Activated CD4-positive, alpha-beta T cell treated with anti-CD3 and anti-CD28 coated beads for 24 hours (primary cell): ENCODE measurements at regions not wholly inside any gene's neighbourhood (a gene's known extent, or its start where the extent isn't known, plus 50 kb on each side); places are given as distances from the start of the nearest gene placed in this dataset.

ENCODE experiments used
- DNase-seq, 2 donors: peaks; one replicate each; pipeline ENCODE4 v3.0.0-alpha.2; 2020; ENCODE audit warnings: low read depth in 2 of 2

DNA sequence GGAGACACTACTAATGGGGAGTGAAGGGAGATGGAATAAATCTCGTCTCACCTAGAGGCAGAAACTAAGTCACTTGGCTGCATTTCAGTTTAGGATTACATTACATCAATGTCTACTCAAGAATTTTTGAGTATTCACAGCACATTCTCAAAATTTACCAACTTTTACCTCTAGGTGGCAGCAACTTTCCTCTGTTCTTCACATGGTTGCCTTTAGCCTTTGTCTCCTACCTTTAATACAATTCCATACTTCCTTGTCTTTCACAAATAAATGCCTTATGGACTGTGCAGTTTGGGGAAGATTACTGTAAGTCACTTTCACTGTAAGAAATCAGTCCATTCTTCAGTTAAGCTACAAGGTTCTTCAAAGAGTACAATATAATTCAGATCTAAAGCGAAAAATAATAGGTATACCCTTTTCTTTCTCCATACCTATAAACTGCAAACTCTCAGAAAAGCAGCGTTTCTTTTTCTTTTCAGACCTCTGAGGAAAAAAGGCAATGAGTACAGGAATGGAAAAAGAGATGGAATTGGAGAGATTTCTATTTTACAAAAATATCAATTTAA, 379.4 kb downstream of the KLF12 start:
- DNase-seq: peak in 1 of 2 donors; percentile 39

DNA sequence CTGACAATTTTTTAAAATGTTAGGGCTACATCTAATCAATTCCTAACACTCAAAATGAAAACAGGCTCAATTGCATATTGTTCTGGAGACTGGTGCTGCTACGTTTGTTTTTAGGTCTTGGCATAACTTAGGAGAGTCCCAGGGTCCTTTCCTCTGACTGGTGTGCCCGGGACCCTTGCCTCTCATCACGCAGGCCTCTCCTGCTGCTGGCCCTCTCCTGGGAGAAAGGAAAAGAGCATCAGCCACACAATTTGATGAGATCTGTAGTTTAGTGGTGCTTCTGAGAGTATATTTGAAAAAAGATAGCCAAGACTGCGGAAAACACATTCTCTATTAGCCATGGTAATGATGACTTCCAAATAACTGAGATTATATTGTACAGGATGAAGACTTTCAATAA, 380.0 kb downstream of the KLF12 start:
- DNase-seq: no peak

GRCh38 chr13:73751290-73751689, 382.9 kb downstream of the KLF12 start:
- DNase-seq: no peak

- no peak for DNase-seq
These were observed 385.8 kb downstream of the KLF12 start for GRCh38 chr13:73748404-73748803.

DNA sequence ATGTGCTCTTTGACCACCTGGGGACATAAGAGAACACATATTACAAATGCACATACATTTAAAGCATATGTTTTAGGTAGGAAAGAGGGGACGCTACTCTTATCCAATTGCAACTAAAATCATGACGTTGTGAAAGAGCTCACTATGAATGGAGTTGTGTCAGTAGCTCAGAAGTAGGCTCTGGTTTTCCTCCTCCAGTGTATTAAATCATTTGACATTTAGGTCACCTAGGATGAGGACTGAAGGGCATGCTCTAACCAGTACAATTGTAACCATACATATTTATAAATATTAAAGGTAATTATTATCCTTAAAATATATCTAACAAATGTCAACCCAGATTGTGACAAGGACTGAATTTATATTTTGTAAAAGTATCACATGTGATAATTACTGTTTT, 389.0 kb downstream of the KLF12 start:
- no peak for DNase-seq

- no peak for DNase-seq
These were observed 391.2 kb downstream of the KLF12 start for GRCh38 chr13:73742982-73743381.

GRCh38 chr13:73741742-73742141, 392.5 kb downstream of the KLF12 start:
- DNase-seq: no peak

DNA sequence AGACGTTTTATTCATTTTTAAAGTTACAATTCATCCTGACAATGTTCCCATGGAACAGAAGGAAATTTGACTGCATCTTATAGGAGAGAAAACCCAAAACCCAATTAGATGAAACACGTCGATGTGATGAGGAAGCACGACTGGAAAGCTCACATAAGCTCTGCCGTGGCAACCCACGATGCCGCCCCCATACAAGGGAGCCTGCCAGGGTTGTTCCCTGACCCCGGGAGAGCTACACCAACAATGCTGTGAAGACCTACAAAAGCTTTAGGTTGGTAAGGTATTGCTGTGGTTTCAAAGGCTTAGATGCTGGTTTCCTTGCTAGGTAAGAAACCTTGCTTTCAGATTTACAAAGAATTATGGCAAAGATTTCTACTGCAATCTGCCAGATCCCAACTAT, 393.1 kb downstream of the KLF12 start:
- no peak for DNase-seq

DNA sequence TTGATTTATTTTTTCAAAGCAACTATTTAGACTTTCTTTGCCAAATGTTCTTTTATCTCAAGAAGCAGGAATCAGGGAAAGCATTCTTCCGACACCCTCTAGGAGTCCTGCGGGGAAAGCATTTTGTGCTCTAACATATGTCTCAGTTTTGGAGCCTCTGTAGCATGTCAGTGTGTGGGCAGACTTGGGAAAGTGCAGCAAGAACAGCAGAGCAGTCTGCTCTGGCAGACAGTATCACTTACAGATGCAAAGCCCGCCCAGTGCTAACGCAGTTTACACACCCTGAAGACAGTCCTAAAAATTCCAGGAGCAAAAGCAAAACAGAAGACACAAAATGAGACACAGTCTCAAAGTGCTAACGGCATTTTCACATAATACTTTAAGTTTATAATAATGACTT, 393.5 kb downstream of the KLF12 start:
- DNase-seq: no peak

GRCh38 chr13:73739394-73739793, 394.8 kb downstream of the KLF12 start:
- no peak for DNase-seq

GRCh38 chr13:73738626-73739025, 395.6 kb downstream of the KLF12 start:
- no peak for DNase-seq

GRCh38 chr13:73737214-73737613, 397.0 kb downstream of the KLF12 start:
- no peak for DNase-seq

DNA sequence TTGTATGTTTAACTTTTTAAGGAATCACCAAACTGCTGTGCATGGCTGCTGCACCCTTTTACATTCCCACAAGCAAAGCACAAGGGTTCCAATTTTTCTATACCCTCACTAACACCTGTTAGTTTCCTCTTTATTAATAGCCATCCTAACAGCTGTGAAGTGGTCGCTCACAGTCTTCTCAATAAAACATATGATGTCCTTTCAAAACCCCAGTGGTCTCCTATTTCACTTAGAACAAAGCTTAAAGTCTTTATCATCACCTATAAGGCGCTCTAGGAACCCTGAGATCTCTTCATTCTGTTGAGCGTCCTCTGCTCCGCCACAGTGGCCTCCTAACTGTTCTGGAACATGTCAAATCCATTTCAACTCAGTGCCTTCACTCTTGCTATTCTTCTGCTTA, 400.5 kb downstream of the KLF12 start:
- DNase-seq: no peak

DNA sequence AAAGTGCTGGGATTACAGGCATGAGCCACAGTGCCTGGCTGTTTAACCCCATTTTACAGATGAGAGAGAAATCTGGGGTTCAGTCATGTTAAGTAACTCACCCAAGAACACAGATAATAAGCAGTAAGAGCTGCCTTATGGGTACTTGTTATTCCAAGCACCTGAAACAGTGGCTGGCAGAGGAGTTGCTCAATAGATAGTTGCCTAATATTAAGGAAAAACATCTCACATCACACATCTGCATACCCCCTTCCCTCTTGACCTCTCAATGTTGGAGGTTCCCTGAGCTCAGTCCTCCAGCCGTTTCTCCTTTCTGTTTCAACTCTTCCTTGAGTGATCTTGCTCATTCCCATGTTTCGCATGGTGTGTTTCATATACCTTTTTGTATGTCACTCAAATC, 401.9 kb downstream of the KLF12 start:
- DNase-seq: no peak

- DNase-seq: no peak
These were observed 402.6 kb downstream of the KLF12 start for GRCh38 chr13:73731564-73731963.

GRCh38 chr13:73730014-73730413, 404.2 kb downstream of the KLF12 start:
- DNase-seq: no peak

- DNase-seq: no peak
These were observed 405.2 kb downstream of the KLF12 start for GRCh38 chr13:73729046-73729445.

DNA sequence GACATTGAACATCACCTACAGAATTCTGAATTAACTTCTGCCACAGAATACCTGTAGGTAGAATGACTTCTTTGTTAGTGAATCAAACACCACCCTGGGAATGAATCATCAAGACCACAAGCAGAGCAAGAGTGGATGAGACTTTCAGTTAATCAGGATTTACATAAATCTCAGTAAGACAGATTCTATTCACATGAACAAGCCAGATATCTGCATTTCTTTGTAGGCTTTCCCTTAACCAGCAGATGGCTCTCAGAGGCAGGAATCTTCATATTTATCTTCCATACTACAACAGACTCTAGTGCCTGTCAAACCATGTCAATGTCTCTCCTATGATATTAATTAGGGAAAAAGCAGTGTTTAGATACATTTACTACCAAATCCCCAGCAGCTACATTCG, 412.1 kb downstream of the KLF12 start:
- DNase-seq: no peak

DNA sequence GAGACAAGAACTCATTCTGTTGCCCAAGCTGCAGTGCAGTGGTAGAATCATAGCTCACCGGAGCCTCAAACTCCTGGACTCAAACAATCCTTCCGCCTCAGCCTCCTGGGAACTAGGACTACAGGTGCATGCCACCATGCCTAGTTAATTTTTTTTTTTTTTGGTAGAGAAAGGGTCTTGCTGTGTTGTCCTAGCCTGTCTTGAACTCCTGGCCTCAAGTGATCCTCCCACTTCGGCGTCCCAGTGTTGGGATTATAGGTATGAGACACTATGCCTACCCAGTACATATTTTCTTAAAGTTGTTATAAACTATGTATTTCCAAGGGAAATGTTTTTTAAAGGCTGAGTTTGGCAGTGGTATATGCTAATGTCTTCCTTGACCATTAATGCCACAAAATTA, 412.6 kb downstream of the KLF12 start:
- DNase-seq: no peak

DNA sequence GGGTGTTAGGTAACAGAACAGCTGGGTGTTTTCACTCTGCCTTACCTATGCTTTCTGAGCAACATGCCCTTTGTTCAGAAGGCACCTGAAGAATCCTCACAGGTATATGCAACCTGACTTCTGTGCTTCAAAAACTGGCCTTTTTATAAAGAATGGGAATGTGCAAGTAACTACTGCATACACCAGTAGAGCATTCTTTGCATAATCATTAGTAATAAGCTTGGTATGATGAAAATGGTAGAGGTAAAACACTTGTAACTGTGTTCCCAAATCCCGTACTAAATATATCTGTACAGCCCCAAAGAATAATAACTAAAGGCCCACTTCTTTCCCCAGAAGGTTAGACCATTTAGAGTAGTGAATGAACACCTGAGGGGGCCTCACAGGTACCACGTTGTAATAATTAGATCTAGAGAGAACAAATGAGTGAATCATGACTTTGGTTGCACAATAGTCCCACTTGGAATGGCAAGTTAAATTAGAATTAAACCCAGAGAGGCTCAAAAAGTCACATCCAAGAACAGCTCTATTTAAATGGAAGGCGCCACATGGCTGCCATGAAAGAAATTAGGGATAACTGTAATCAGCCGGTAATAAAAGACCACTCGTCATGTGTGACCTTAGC, 413.9 kb downstream of the KLF12 start:
- DNase-seq: no peak

- DNase-seq: no peak
These were observed 416.0 kb downstream of the KLF12 start for GRCh38 chr13:73718246-73718645.

DNA sequence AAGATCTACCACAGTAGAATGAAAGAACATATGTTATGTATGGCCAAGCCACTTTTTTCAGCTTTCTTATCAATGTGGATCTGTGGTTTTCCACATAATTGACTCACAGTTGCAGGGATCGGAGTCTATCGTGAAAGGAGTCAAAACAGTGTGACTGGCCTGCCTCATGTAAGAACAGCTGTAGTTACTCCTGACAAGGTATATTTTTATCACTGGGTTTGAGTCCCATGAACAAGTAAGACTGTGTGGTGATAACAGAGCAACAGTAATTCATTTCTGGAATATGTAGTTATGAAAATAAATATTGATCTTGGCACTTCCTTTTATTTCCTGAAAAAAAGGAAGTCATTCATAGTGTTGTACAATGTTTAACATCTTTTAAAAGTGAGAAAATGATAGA, 416.6 kb downstream of the KLF12 start:
- no peak for DNase-seq

DNA sequence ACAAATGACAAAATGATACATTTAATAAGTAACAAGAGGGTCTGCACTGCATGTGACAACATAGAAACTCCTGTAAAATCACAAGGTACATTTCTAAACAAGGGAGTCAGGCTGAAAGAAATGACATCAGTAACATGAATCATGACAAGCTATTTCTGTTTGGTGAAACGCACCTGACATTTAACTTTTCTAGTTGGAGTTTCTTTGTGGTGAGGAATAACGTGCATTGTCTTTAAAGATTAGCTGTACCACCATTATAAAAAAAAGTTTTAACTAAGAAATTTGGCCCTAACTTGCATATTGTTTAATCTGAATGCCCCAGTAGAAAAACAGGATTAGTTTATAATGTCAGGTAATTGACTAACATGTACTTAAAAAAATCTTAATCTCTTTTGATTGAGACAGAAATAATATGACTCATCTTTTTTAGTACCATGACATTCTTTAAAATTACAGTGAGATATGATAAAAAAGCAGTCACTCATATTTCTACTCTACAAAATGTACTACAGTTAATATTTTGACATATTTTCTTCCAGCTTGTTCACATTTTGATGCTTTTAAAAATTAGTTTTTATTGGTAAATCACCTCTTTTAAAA, 418.2 kb downstream of the KLF12 start:
- no peak for DNase-seq
